H1 (cell line): ENCODE measurements at regions not wholly inside any gene's neighbourhood (a gene's known extent, or its start where the extent isn't known, plus 50 kb on each side); places are given as distances from the start of the nearest gene placed in this dataset.

Experiments used
- CHD7 ChIP-seq: fragments of 300-600 bp; sonication (generic); IDR thresholded peaks from 2 replicates; pipeline ENCODE4 v1.7.1; 2012; ENCODE audit warnings: low read length, moderate library complexity, mild to moderate bottlenecking, inconsistent platforms; ENCODE audit not compliant: insufficient replicate concordance
- EP300 ChIP-seq, 2 experiments: IDR thresholded peaks; 1 replicate in 1 of 2; 2 replicates in 1 of 2; pipeline ENCODE4 v1.6.1; 2011 to 2012; ENCODE audit warnings: low read depth in 2 of 2, low read length in 2 of 2, mild to moderate bottlenecking in 2 of 2, borderline replicate concordance in 1 of 2, inconsistent platforms in 1 of 2, moderate library complexity in 1 of 2
- EZH2 ChIP-seq: fragments of 200-600 bp; sonication (generic); IDR thresholded peaks from 2 replicates; pipeline ENCODE4 v1.7.1; 2012; ENCODE audit warnings: low read depth, mild to moderate bottlenecking, moderate library complexity, low read length, inconsistent platforms; ENCODE audit not compliant: severe bottlenecking
- HDAC6 ChIP-seq: IDR thresholded peaks from one replicate; pipeline ENCODE4 v1.7.1; 2012; ENCODE audit warnings: low read depth, mild to moderate bottlenecking, inconsistent platforms, low read length, moderate library complexity
- KDM5A ChIP-seq: fragments of 200-600 bp; IDR thresholded peaks from 2 replicates; pipeline ENCODE4 v1.7.1; 2012; ENCODE audit warnings: mild to moderate bottlenecking, low read length, inconsistent platforms, mixed read lengths
- NRF1 ChIP-seq: IDR thresholded peaks from 2 replicates; pipeline ENCODE4 v1.6.1; 2011; ENCODE audit warnings: mild to moderate bottlenecking, low read depth, low read length, improper control_type of control experiment
- SAP30 ChIP-seq: fragments of 300-600 bp; sonication (generic); IDR thresholded peaks from 2 replicates; pipeline ENCODE4 v1.7.1; 2012; ENCODE audit warnings: low read length, moderate library complexity, mild to moderate bottlenecking, inconsistent platforms; ENCODE audit not compliant: insufficient read depth, insufficient replicate concordance
- SP2 ChIP-seq: IDR thresholded peaks from 2 replicates; pipeline ENCODE4 v1.6.1; 2012; ENCODE audit warnings: mild to moderate bottlenecking, low read length, inconsistent platforms
- TAF1 ChIP-seq: IDR thresholded peaks from 2 replicates; pipeline ENCODE4 v1.6.1; 2011; ENCODE audit warnings: mild to moderate bottlenecking, low read depth, low read length

- TF ChIP-seq CHD7: no peak
- TF ChIP-seq SP2: no peak
- TF ChIP-seq SAP30: no peak
- no peak for TF ChIP-seq EZH2
- no peak for TF ChIP-seq EP300 (IDR thresholded peaks at IDR 0.05; ENCODE audit: borderline replicate concordance in 1 of 2, low read depth in 2 of 2, low read length in 2 of 2)
- TF ChIP-seq NRF1: no peak
- no peak for TF ChIP-seq TAF1
- TF ChIP-seq HDAC6: no peak
- no peak for TF ChIP-seq KDM5A
Observed at GRCh38 chr1:31524186-31524901, 52.0 kb upstream of the TINAGL1 start (continued).
